Smooth muscle cell of the brain vasculature (primary cell): ENCODE measurements at regions not wholly inside any gene's neighbourhood (a gene's known extent, or its start where the extent isn't known, plus 50 kb on each side); places are given as distances from the start of the nearest gene placed in this dataset.
"Not testable (repeated sequence)": the region's sequence is repeated elsewhere in the genome, so short reads cannot be mapped to it uniquely, and the experiment has no call there.

ENCODE experiments used
- DNase-seq: peaks from one replicate; pipeline ENCODE4 v3.0.0-alpha.2; 2012; ENCODE audit warnings: low read depth, low spot score

- no peak for DNase-seq
These were observed 399.7 kb downstream of the CPS1 start for GRCh38 chr2:210956101-210956500.

GRCh38 chr2:210961249-210961648 lies 404.9 kb downstream of the CPS1 start:
- no peak for DNase-seq

- no peak for DNase-seq
These were observed 407.0 kb downstream of the CPS1 start for GRCh38 chr2:210963386-210963785.

GRCh38 chr2:210964141-210964764 lies 407.9 kb downstream of the CPS1 start:
- DNase-seq: no peak

- no peak for DNase-seq
These were observed 409.1 kb downstream of the CPS1 start for GRCh38 chr2:210965472-210965871.

GRCh38 chr2:210966330-210966729 lies 409.9 kb downstream of the CPS1 start:
- DNase-seq: no peak

GRCh38 chr2:210971431-210971830 lies 415.0 kb downstream of the CPS1 start:
- DNase-seq: no peak

- DNase-seq: not testable (repeated sequence)
These were observed 430.4 kb downstream of the CPS1 start for GRCh38 chr2:210986806-210987205.

- no peak for DNase-seq
These were observed 434.7 kb downstream of the CPS1 start for GRCh38 chr2:210991107-210991506.

GRCh38 chr2:210994104-210994503 lies 437.7 kb downstream of the CPS1 start:
- no peak for DNase-seq

GRCh38 chr2:210997373-210997772 lies 441.0 kb downstream of the CPS1 start:
- DNase-seq: no peak

- DNase-seq: no peak
These were observed 441.9 kb downstream of the CPS1 start for GRCh38 chr2:210998334-210998733.

- DNase-seq: no peak
These were observed 458.0 kb downstream of the CPS1 start for GRCh38 chr2:211014376-211014775.

- DNase-seq: no peak
These were observed 458.5 kb downstream of the CPS1 start for GRCh38 chr2:211014906-211015305.

GRCh38 chr2:211025089-211025488 lies 468.7 kb downstream of the CPS1 start:
- DNase-seq: not testable (repeated sequence)

GRCh38 chr2:211026109-211026508 lies 469.7 kb downstream of the CPS1 start:
- DNase-seq: no peak

GRCh38 chr2:211027976-211028375 lies 471.6 kb downstream of the CPS1 start:
- DNase-seq: no peak

GRCh38 chr2:211033765-211034164 lies 477.4 kb downstream of the CPS1 start:
- DNase-seq: no peak

GRCh38 chr2:211035548-211036185 lies 479.3 kb downstream of the CPS1 start:
- DNase-seq: no peak

GRCh38 chr2:211045025-211045424 lies 488.6 kb downstream of the CPS1 start:
- no peak for DNase-seq

GRCh38 chr2:211049321-211050018 lies 493.1 kb downstream of the CPS1 start:
- no peak for DNase-seq

GRCh38 chr2:211055438-211055837 lies 499.0 kb downstream of the CPS1 start:
- DNase-seq: no peak
